SKM-1 treated with dmso at 0.1 percent for 144 hours (cell line): ENCODE measurements at regions not wholly inside any gene's neighbourhood (a gene's known extent, or its start where the extent isn't known, plus 50 kb on each side); places are given as distances from the start of the nearest gene placed in this dataset.

Experiments used
- DNase-seq: peaks from one replicate; lab custom pipeline; 2025; ENCODE audit not compliant: unreplicated experiment; lab: John Stamatoyannopoulos, UW

- peak; percentile 9 for DNase-seq
These were observed 1813.1 kb downstream of the OLFM4 start for GRCh38 chr13:54841682-54842081.

DNA sequence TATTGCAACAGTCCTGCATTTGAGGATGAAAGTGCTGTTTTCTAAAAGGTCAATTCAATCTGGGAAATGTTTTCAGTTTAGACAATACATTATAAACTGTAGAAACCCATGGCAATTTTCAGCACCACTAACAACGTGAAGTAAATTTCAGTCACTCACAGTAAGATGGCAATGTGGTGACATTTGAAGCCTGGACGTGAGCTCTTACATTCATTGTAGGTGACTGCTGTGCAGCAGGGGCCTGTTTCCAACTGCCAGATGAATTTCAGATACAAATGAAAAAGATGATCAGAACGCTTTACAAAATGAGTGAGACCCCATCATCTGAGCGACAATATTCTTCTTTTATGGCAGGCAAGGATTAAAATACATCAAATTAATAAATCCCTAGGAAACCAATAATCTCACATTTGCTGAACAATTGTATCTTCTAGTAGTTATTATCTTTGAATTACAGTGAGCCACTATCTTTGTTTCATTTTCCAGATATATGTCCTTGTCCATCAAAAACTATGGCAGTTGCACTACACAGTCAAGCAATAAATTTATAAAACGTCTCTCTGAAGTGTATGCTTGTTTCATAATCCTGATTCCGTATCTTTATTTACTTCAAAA, 1816.8 kb downstream of the OLFM4 start:
- no peak for DNase-seq

GRCh38 chr13:54852831-54853230, 1824.2 kb downstream of the OLFM4 start:
- DNase-seq, result peak; percentile 52

DNA sequence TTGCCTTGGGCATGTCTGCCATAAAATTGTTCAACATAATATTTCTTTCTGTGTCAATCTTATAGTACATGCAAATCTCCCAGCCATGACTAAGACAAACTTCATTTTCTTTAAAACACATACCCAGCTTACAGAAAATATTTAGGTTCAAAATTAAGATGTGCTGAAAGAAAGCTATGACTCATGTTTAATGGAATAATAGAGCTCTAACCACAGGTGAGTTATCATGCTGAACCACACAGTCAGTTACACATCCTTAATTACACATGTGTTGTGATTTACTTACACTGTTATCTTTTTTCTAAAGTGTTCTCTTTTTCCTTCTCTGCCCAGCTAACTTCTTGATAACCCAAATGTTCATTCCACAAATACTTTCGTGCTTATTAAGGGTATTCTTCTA, 1831.2 kb downstream of the OLFM4 start:
- DNase-seq, result no peak

GRCh38 chr13:54875111-54875510, 1846.5 kb downstream of the OLFM4 start:
- no peak for DNase-seq

- no peak for DNase-seq
These were observed 1850.4 kb downstream of the OLFM4 start for GRCh38 chr13:54879036-54879435.

DNA sequence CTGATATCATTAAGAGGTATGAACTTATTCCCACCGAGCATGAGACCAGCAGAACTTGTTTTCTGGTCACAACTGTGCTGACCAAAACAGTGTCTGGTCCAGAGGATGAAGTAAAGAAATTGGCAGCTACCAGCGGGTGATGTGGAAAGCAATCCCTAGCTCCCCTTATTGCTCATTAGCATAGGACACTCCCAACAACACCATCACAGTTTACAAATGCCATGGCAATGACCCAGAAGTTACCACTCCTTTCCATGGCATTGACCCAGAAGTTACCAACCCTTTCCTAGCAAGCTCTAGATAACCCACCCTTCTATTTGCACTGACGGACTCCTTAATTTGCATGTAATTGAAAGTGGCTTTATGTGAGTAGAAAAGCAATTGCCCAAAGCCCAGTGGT, 1856.1 kb downstream of the OLFM4 start:
- no peak for DNase-seq

DNA sequence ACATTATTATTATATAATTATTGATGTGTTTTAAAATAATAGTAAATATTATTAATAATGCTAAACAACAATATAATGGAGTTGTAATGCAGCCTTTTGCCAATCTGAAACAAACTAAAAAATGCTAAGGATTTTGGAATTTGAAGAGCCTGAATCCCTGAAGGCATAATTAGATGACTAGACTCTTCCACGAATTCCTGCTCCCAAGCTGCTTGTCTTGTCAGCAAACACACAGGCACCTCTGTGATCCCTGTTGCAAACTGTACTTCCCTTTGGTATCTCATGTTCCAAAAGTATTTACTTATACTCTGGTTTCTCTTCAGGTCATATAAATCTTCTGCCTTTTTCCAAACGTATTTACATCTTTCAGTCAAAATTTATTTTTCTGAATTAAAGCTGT, 1862.4 kb downstream of the OLFM4 start:
- no peak for DNase-seq

DNA sequence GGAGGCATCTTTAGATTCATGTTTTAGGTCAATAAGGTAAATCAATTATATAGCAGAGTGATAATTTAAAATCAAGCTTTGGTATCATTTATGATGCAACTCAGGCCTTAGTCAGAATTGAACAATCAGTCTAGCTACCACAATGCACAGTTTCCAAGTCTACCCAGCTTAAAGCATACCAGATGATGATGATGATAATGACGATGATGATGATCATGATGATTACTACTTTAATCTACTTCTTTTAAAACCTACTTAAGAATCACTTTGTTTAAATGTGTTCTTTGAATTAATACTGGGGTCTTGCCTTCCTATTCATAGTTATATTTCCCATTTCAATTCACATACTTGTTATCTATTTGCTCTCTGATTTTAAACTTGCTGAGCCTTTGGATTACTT, 1872.7 kb downstream of the OLFM4 start:
- no peak for DNase-seq

GRCh38 chr13:54912367-54912766, 1883.8 kb downstream of the OLFM4 start:
- no peak for DNase-seq

GRCh38 chr13:54913668-54914067, 1885.1 kb downstream of the OLFM4 start:
- no peak for DNase-seq

DNA sequence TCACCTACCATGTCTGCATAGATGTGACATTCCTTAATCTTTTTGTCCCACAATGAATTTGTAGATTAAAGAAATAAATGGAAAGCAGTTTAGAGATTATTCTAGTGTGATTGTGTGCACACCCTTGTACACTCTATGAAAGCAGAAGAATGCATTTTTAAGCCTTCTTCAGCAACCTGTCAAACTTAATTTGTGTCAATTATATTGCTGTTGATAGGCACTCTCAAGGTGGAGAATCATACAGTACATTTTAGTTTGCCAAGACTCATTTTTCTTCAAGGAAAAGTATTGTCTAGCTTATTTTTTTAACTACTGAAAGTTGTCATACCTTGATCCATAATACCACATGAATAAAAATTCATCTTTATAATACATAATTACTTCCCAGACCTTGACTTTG, 1898.9 kb downstream of the OLFM4 start:
- no peak for DNase-seq

GRCh38 chr13:54928071-54928470, 1899.5 kb downstream of the OLFM4 start:
- no peak for DNase-seq

GRCh38 chr13:54934121-54934520, 1905.5 kb downstream of the OLFM4 start:
- DNase-seq, result no peak

DNA sequence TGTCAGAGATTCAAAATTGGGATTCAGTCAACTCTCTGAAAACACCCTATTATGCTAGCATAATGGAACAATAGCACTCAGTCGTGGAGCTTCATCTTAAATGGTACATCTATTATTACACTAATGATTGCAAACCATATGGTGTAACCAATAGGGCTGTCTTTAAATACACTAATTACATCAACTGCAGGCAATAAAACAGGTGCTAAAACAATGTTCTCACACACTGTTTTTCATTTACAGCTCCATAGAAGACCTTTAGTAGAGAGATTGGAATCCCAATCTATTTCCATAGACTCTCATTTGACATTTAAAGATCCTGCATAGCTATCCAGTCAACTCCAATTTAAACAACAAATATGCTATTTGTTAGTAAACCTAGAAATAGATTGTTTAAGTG, 1917.4 kb downstream of the OLFM4 start:
- no peak for DNase-seq

GRCh38 chr13:54949735-54950134, 1921.1 kb downstream of the OLFM4 start:
- no peak for DNase-seq

DNA sequence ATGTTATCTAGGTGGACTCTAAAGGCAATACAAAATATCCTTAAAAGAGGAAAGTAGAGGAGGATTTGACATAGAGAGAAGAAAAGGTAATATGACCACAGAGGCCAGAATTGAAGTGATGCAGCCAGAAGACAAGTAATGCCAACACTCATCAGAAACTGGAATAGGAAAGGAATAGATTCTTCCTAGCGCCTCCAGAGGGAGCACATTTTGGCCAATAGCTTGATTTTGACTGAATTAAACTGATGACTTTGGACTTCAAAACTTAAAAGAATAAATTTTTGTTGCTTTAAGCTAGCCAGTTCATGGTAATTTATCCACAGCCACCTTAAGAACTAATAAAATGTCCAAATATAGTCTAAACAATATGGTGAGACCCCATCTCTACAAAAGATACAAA, 1921.9 kb downstream of the OLFM4 start:
- no peak for DNase-seq

- DNase-seq, result no peak
These were observed 1925.2 kb downstream of the OLFM4 start for GRCh38 chr13:54953786-54954185.

DNA sequence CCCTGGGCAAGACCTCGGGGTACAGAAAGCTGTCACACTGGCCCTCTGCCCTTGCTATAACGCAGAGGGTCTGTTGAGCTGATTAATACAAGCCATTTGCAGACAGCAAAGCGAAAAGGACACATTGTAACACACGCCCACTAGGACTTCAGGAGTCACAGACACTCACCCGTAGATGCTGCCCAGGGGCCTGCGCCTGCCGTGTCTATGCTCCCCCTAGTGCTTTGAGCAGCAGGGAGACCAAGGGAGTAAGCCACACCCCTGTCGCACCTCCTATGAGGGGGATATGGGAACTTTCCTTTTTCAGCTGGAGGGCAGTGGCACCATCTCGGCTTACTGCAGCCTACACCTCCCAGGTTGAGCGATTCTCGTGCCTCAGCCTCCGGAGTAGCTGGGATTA, 1930.2 kb downstream of the OLFM4 start:
- no peak for DNase-seq

DNA sequence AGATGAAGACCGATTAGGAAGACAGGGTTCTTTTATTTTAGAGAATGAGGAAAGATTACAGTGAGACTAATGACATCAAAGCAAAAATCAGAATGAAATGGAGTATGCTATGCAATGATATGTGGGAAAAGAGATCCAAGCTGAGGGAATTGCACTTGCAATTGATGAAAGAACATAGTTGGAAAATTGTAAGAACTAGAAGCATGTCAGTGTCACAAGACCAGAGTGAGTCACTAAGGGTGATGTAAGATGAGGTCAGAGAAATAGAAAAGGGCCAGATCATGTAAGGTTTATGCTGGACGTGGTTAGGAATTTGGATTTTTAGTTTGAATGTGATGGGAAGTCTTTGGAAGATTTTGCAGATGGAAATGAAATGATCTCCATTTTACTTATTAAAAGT, 1937.3 kb downstream of the OLFM4 start:
- DNase-seq, result no peak

DNA sequence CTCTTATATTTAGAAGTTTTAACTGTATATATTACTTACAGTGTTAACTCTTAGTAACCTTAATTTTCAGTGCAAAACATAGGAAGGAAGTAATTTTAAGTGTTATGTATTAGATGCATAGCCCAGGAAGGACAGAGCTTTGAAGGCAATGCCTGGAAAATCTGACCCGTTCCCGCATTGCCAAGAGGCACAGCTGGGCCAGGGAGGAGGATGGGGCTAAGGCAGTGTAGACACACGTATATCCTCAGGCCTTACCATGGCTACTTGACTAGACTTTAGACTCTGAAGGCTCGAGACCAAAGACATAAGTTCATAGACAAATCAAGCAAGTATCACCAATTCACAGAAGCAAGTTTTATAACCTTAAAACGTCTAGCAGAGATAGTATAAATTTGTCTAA, 1944.2 kb downstream of the OLFM4 start:
- DNase-seq, result no peak

DNA sequence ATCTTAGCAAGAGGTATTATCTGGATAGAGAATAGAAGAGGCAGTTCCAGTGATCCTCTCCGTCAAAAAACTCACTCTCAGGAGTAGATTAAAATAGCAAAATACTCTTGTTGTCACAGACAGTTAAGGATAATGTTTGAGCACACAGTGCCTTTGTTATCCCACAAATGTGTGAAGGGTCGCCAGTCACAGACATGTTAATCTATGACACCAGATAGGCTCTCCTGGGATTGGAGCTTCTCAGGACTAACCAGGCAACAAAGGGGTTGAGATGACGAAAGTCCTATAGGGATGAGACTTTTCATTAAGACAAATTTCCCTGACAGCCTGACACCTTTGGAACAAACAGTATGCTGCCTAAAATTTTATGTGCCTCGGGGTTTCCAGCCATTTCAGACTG, 1947.1 kb downstream of the OLFM4 start:
- DNase-seq, result no peak

DNA sequence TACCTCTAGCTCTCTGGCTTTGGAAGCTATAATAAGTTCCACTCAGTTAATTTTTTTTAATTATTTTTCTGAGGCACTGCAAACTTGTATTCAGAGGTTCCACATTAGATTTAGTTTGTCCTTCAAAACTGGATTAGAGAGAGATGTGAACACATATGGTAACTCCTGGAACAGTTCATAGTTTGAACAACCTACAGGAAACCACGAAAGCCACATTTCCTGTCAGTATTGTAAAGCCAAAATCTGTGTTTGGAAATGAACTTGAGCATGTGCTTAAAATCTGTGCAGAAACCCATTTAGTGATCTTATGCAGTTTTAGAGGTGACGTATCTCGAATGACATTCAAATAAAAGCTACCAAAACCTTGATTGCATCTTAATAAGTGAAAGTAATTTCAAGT, 1952.0 kb downstream of the OLFM4 start:
- peak; percentile 16 for DNase-seq

- no peak for DNase-seq
These were observed 1960.8 kb downstream of the OLFM4 start for GRCh38 chr13:54989418-54989817.
